HepG2 (cell line): ENCODE measurements at regions not wholly inside any gene's neighbourhood (a gene's known extent, or its start where the extent isn't known, plus 50 kb on each side); places are given as distances from the start of the nearest gene placed in this dataset.

Experiments
- AGO2 ChIP-seq: fragments of 200-400 bp; formaldehyde crosslinking; optimal IDR thresholded peaks from 2 replicates; pipeline ENCODE3; 2017; ENCODE audit warnings: mild to moderate bottlenecking, low read depth, low read length, moderate library complexity
- ARID2 ChIP-seq: sonication (generic); formaldehyde crosslinking; IDR thresholded peaks from 2 replicates; pipeline ENCODE4 v1.8.1; 2022; ENCODE audit warnings: mild to moderate bottlenecking, missing genetic modification reagents, borderline replicate concordance
- CTCF ChIP-seq: sonication (generic); formaldehyde crosslinking; IDR thresholded peaks from 2 replicates; pipeline ENCODE4 v1.5.0; 2020; ENCODE audit warnings: mild to moderate bottlenecking, missing genetic modification reagents, moderate library complexity
- FOXK1 ChIP-seq: sonication (generic); formaldehyde crosslinking; IDR thresholded peaks from 2 replicates; pipeline ENCODE4 v1.4.0; 2020; ENCODE audit warnings: low read depth, missing genetic modification reagents, borderline replicate concordance
- HNF4A ChIP-seq: sonication (generic); formaldehyde crosslinking; IDR thresholded peaks from 2 replicates; pipeline ENCODE4 v1.4.0; 2020; ENCODE audit warnings: missing genetic modification reagents
- KLF12 ChIP-seq: sonication (generic); formaldehyde crosslinking; IDR thresholded peaks from 2 replicates; pipeline ENCODE4 v1.4.0; 2020; ENCODE audit warnings: missing genetic modification reagents, borderline replicate concordance
- MEIS2 ChIP-seq: sonication (generic); formaldehyde crosslinking; IDR thresholded peaks from 2 replicates; pipeline ENCODE4 v1.9.0; 2021; ENCODE audit warnings: mild to moderate bottlenecking, missing genetic modification reagents
- POGZ ChIP-seq: sonication (generic); formaldehyde crosslinking; IDR thresholded peaks from 2 replicates; pipeline ENCODE4 v1.4.0; 2020; ENCODE audit warnings: mild to moderate bottlenecking, missing genetic modification reagents
- RFX3 ChIP-seq: IDR thresholded peaks from 2 replicates; pipeline ENCODE4 v1.6.1; 2016; ENCODE audit warnings: missing biosample characterization, missing genetic modification reagents
- SIN3A ChIP-seq: IDR thresholded peaks from 2 replicates; pipeline ENCODE4 v1.6.1; 2011; ENCODE audit warnings: low read depth, mild to moderate bottlenecking, control low read depth, low read length, borderline replicate concordance
- SP2 ChIP-seq: sonication (generic); formaldehyde crosslinking; IDR thresholded peaks from 2 replicates; pipeline ENCODE4 v1.5.1; 2020; ENCODE audit warnings: mild to moderate bottlenecking, missing genetic modification reagents
- SRSF9 ChIP-seq: fragments of 200-400 bp; formaldehyde crosslinking; IDR thresholded peaks from 2 replicates; pipeline ENCODE4 v1.6.1; 2018; ENCODE audit warnings: borderline replicate concordance, mild to moderate bottlenecking, low read depth, low read length; ENCODE audit not compliant: insufficient read depth, poor library complexity, severe bottlenecking
- SYNCRIP ChIP-seq: fragments of 200-400 bp; formaldehyde crosslinking; IDR thresholded peaks from 2 replicates; pipeline ENCODE4 v1.6.1; 2018; ENCODE audit warnings: mild to moderate bottlenecking, low read depth, low read length; ENCODE audit not compliant: insufficient read depth
- TBX2 ChIP-seq: sonication (generic); formaldehyde crosslinking; IDR thresholded peaks from 2 replicates; pipeline ENCODE4 v1.5.0; 2020; ENCODE audit warnings: missing genetic modification reagents, mild to moderate bottlenecking, borderline replicate concordance
- ZBTB34 ChIP-seq: sonication (generic); formaldehyde crosslinking; IDR thresholded peaks from 2 replicates; pipeline ENCODE4 v1.8.0; 2022; ENCODE audit warnings: mild to moderate bottlenecking, missing genetic modification reagents
- ZBTB38 ChIP-seq: sonication (generic); formaldehyde crosslinking; IDR thresholded peaks from 2 replicates; pipeline ENCODE4 v1.5.1; 2020; ENCODE audit warnings: mild to moderate bottlenecking, missing genetic modification reagents
- ZBTB42 ChIP-seq: sonication (generic); formaldehyde crosslinking; IDR thresholded peaks from 2 replicates; pipeline ENCODE4 v1.5.0; 2020; ENCODE audit warnings: mild to moderate bottlenecking, missing genetic modification reagents
- ZNF335 ChIP-seq: sonication (generic); formaldehyde crosslinking; IDR thresholded peaks from 2 replicates; pipeline ENCODE4 v1.4.0; 2020; ENCODE audit warnings: missing genetic modification reagents
- ZNF343 ChIP-seq: sonication (generic); formaldehyde crosslinking; IDR thresholded peaks from 2 replicates; pipeline ENCODE4 v1.4.0; 2020; ENCODE audit warnings: mild to moderate bottlenecking, missing genetic modification reagents
- ZNF383 ChIP-seq: sonication (generic); formaldehyde crosslinking; IDR thresholded peaks from 2 replicates; pipeline ENCODE4 v1.4.0; 2020; ENCODE audit warnings: missing genetic modification reagents, mild to moderate bottlenecking, borderline replicate concordance
- ZNF562 ChIP-seq: sonication (generic); formaldehyde crosslinking; IDR thresholded peaks from 2 replicates; pipeline ENCODE4 v1.8.0; 2022; ENCODE audit warnings: missing genetic modification reagents, borderline replicate concordance
- ZNF766 ChIP-seq: sonication (generic); formaldehyde crosslinking; IDR thresholded peaks from 2 replicates; pipeline ENCODE4 v1.5.0; 2020; ENCODE audit warnings: missing genetic modification reagents, borderline replicate concordance
- ZNF775 ChIP-seq: sonication (generic); formaldehyde crosslinking; IDR thresholded peaks from 2 replicates; pipeline ENCODE4 v1.4.0; 2020; ENCODE audit warnings: missing genetic modification reagents, mild to moderate bottlenecking, moderate library complexity, borderline replicate concordance
- ZNF781 ChIP-seq: sonication (generic); formaldehyde crosslinking; IDR thresholded peaks from 2 replicates; pipeline ENCODE4 v1.5.1; 2020; ENCODE audit warnings: borderline replicate concordance, mild to moderate bottlenecking, missing genetic modification reagents; ENCODE audit errors: not compliant biosample characterization
- ZNF790 ChIP-seq: sonication (generic); formaldehyde crosslinking; IDR thresholded peaks from 2 replicates; pipeline ENCODE4 v1.8.0; 2022; ENCODE audit warnings: missing genetic modification reagents, mild to moderate bottlenecking, borderline replicate concordance
- TF ChIP-seq, protein P1 (sequence below): sonication (generic); formaldehyde crosslinking; IDR thresholded peaks from 2 replicates; pipeline ENCODE4 v1.5.1; 2020; ENCODE audit warnings: mild to moderate bottlenecking, moderate library complexity, missing genetic modification reagents

- TF ChIP-seq, protein P1, sequence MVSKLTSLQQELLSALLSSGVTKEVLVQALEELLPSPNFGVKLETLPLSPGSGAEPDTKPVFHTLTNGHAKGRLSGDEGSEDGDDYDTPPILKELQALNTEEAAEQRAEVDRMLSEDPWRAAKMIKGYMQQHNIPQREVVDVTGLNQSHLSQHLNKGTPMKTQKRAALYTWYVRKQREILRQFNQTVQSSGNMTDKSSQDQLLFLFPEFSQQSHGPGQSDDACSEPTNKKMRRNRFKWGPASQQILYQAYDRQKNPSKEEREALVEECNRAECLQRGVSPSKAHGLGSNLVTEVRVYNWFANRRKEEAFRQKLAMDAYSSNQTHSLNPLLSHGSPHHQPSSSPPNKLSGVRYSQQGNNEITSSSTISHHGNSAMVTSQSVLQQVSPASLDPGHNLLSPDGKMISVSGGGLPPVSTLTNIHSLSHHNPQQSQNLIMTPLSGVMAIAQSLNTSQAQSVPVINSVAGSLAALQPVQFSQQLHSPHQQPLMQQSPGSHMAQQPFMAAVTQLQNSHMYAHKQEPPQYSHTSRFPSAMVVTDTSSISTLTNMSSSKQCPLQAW (CRISPR knock-in tag): peak; percentile 93
- TF ChIP-seq MEIS2 (CRISPR knock-in tag) (no peak), ARID2 (CRISPR knock-in tag) (no peak), ZNF562 (CRISPR knock-in tag) (no peak), ZBTB42 (CRISPR knock-in tag) (no peak), SYNCRIP (no peak), FOXK1 (peak; percentile 80; the same call in 1 of the 2 replicates), SRSF9 (no peak), KLF12 (CRISPR knock-in tag) (no peak), ZNF383 (CRISPR knock-in tag) (no peak), RFX3 (CRISPR knock-in tag) (no peak), ZNF343 (CRISPR knock-in tag) (no peak), ZNF781 (no peak), ZNF335 (CRISPR knock-in tag) (no peak), ZBTB38 (CRISPR knock-in tag) (no peak), HNF4A (CRISPR knock-in tag) (0 out of 2 replicates have a peak, but pooled peaks have one; percentile 35), AGO2 (no peak), CTCF (CRISPR knock-in tag) (no peak), SP2 (CRISPR knock-in tag) (no peak), ZNF790 (CRISPR knock-in tag) (no peak), ZNF775 (CRISPR knock-in tag) (no peak), POGZ (CRISPR knock-in tag) (peak; percentile 64), SIN3A (no peak), ZBTB34 (CRISPR knock-in tag) (no peak), ZNF766 (CRISPR knock-in tag) (no peak), TBX2 (no peak)
Observed at GRCh38 chr4:104128850-104129213, 365.9 kb downstream of the CXXC4 start (continued).
